ENCODE measurements at regions not wholly inside any gene's neighbourhood (a gene's known extent, or its start where the extent isn't known, plus 50 kb on each side); places are given as distances from the start of the nearest gene placed in this dataset.
"Not testable (repeated sequence)": the region's sequence is repeated elsewhere in the genome, so short reads cannot be mapped to it uniquely, and the experiment has no call there.

DNA sequence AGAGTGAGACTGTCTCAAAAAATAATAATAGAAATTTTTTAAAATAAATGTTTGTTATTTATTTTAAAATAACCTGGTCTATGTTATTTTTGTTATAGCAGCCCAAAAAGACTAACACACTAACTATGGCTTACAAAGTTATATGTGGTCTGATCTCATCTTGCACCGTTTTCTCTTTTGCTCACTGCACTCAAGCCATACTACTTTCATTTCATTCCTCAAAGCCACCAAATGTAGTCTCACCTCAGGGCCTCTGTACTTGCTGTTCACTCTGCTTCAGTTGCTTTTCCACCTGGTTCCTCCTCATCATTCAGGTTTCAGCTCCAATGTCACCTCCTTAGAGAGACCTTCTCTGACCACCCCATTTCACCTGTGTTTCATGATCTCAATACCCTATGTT is 55.2 kb upstream of the MDM1 start:
- no peak for DNase-seq (ENCODE audit: low read depth in 2 of 2)

DNA sequence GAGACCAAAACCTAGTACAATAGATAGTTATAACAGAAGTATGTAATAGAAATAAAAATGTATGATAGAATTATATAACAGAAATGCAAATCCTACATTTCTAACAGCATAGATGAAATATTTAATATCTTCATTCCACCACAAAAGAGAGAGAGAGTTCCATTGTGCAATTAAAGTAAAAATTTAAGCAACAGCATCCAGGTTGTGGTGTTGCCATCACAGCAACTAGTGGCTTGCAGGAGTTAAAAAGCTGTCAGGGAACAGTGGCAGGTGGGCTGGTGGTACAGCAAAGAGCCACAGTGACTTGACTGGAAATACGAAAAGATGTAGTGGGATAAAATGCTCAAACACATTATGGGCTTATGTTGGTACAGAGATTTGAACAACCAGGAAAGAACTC is 57.1 kb upstream of the MDM1 start:
- DNase-seq (ENCODE audit: low read depth in 2 of 2): no peak

DNA sequence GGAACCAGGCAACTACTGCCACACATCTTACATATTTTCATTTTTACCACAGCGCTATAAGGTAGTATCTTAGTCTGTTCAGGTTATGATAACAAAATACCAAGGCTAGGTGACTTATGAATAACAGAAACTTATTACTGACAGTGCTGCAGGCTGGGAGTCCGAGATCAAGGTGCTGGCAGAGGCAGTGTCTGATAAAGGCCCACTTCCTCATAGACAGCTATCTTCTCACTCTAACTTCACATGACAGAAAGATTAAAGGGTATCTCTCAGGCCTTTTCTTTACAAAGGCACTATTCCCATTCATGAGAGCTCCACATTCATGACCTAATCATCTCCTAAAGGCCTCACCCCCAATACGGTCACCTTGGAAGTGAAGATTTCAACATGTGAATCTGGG is 59.8 kb upstream of the MDM1 start:
- no peak for DNase-seq (ENCODE audit: low read depth in 2 of 2)

DNA sequence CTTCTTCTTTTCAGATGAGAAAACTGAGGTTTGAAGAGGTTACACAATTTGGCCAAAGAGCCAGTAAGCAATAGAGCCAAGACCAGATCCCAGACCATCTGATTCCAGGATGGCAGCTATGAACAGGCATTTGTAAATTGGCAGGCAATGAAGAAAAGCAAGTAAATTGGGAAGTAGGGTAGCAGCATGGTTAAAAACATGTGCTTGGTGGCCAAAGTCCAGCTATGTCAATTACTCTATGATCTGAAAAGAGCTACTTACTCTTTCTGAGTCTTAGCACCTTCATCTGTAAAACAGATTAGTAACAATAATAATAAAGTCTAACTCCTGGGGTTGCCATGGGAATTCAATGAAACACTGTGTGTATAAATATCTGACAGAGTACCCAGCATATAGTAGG is 60.2 kb upstream of the MDM1 start:
- DNase-seq (ENCODE audit: low read depth in 2 of 2): no peak

DNA sequence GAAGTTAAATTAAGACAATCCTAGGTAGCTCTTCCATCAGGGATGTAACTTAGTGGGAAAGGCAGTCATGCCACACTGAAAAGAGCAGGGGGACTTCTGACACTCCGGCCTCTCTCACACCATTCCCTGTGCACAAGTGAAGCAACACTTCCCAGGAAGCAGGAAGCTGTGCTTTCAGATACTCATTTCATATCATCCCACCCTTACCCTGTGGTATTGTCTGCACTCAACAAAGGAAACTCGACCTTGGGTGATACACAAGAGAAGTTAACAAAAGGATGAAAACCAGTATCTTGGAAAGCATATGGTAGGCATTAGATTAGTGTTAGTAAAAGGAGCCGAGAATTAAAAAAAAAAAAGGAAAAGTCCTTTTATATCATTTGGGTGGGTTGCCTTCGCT is 61.3 kb upstream of the MDM1 start:
- DNase-seq (ENCODE audit: low read depth in 2 of 2): no peak

DNA sequence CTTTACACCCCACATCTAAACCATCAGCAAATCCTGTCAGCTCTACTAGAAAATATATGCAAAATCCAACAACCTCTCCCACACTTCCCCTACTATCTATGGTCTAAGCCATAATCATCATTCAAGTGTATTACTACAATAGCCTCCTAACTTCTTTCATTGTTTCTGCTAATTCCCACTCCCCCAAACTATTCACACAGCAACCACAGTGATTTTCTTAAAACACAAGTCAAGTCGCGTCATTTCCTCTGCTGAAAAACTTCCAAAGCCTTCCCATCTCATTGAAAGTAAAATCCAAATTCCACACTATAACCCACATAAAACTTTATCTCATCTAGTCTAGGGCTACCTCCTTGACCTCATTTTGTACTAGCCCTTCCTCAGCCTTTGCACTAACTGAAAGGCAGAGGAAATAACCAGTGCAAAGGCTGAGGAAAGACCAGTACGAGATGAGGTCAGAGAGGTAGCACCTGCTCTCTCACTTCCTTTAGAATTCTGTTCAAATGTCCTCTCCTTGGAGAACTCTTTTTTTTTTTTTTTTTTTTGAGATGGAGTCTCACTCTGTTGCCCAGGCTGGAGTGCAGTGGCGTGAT is 65.5 kb upstream of the MDM1 start:
- DNase-seq (ENCODE audit: low read depth in 2 of 2): no peak

DNA sequence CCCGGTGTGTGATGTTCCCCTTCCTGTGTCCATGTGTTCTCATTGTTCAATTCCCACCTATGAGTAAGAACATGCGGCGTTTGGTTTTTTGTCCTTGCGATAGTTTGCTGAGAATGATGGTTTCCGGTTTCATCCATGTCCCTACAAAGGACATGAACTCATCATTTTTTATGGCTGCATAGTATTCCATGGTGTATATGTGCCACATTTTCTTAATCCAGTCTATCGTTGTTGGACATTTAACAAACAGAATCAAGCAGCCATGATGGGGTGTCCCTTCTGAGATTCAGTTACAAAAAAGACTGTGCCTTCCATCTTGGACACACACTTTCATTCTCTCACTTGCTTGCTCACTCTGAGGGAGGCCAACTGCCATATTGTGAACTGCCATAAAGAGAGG is 66.5 kb upstream of the MDM1 start:
- DNase-seq (ENCODE audit: low read depth in 2 of 2): not testable (repeated sequence)

DNA sequence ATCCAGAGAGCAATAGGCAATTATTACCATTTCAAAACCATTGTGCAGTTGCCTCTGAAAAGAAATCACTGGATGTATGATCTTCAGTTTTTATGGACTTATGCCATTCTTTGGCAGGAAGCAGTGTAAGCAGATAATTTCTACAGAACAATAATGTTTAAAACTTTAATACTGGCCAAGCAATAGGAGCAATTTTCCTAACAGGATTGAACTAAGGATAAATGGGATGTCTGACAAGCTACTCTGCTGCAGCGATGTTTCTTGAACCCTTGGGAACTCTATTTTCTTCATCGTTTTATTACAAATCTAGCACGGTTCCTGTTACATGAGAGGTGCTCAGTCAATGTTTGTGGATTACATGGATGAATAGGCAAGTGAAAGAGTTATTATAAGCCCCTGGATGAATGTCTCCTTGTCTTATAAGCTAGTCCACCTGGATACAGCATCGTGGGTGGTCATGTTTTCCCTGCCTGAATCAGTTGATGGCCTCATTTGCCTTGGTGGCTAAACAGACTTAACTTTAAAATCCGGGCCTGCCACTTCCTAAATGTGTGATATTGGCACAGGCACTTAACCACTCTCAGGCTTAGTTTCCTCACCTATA is 68.2 kb upstream of the MDM1 start:
- no peak for DNase-seq (ENCODE audit: low read depth in 2 of 2)

DNA sequence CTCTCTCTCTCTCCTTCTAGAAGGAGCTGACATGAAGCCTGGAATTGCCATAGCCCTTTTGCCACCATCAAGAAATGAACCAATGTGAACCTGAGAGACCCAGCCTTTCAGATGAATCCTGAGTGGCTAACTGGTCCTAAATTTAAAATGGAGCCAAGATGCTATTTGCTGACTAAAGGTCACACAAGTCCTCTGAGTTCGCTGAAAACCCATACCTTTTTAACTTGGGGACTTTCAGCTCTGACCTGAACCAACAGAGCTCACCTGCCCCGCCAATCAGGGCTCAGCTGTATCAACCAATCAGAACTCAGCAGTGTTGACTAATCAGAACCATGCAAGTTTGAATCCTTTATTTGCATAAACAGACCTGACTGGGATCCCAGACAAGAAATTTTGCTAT is 70.3 kb upstream of the MDM1 start:
- DNase-seq (ENCODE audit: low read depth in 2 of 2): no peak

DNA sequence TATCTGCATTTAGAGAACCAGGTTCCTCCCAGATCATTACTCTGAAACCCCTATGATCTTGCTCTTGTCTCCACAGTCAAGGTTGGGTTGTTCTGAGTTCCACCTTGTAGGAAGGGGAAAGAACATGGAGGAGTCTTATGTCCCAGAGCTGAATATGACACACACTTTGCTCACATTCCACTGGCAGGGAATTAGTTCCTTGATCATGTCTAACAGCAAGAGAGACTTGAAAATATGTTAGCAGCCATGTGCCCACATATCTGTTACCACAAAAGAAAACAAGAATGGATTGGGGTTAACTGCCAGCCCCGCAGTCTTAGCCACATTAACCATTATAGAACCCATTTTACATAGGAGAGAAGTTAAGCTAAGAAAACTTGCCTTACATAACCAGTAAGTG is 71.1 kb upstream of the MDM1 start:
- no peak for DNase-seq (ENCODE audit: low read depth in 2 of 2)

DNA sequence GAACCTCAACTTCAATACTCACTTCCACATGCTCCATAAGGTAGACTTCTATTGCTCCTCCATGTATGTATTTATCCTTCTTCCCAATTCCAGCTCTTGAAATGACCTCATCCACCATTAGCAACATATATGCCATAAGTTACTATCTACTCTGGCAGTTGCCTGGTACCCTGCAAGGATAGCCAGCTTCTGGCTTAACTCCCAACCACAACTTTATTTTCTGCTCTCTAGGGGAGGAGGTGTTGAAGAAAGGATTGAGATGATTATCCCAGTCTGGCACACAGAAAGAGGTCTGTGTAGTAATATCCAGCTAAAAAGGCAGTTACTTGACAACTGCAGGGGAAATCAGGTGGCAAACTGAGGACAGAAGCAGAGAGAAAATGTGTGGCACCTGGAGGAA is 71.5 kb upstream of the MDM1 start:
- DNase-seq (ENCODE audit: low read depth in 2 of 2): no peak

DNA sequence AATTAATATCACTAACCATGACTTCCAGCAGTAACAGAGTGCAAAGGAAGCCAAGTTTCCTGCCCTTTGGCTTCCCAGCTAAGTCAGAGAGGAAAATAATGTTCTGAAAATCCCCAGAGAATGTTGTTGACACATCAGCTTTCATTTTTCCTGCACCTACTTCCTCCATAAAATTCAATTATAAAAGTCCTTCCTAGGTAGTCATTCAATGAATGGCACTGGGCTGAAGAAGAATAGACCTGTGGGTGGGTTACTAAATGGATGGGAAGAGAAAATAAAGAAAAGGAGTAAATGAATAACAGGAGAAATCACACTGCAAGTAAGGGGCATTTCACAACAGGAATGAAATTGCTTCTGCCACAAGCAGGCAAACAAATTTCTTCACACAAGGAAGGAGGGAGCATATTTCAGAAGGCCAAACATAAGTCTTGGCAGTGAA is 73.2 kb upstream of the MDM1 start:
- no peak for DNase-seq (ENCODE audit: low read depth in 2 of 2)

DNA sequence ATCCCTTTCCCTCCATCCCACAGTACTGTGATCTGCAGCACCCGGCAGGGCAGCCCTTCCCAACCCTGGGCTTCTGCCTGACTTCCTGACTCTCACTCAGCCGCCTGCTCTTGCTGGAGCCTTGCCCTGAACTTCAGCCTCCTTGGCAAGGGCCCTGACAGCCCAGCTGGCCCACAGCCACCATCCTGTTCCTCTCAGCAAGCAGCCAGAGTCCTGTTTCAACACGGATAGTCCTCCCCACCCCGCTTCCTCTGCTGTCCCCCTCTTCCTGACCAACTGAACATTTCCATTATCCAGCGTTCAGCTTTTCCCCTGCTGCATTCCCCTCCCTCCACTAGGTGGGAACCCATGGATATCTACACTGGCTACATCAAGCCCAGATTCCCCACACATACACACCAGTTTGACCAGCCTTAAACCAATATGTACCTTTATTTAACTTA is 74.0 kb upstream of the MDM1 start:
- no peak for DNase-seq (ENCODE audit: low read depth in 2 of 2)

DNA sequence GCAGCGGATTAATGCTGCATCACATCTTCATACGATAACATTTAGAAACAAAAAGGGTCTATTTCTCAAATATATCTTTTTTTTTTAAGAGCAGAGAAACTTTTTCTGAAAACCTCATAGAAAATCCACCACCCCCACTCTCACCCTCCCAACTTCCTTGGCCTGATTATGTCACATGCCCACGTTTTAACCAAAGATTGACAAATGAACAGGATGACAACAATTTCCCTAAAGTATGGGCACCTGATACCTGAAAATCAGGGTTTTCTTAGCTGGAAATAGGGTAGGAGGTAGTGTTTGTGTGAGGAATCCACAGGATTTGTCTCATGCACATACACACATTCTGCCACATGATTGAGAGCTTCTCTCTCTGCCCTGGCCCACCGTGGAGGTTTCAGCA is 74.7 kb upstream of the MDM1 start:
- no peak for DNase-seq (ENCODE audit: low read depth in 2 of 2)

DNA sequence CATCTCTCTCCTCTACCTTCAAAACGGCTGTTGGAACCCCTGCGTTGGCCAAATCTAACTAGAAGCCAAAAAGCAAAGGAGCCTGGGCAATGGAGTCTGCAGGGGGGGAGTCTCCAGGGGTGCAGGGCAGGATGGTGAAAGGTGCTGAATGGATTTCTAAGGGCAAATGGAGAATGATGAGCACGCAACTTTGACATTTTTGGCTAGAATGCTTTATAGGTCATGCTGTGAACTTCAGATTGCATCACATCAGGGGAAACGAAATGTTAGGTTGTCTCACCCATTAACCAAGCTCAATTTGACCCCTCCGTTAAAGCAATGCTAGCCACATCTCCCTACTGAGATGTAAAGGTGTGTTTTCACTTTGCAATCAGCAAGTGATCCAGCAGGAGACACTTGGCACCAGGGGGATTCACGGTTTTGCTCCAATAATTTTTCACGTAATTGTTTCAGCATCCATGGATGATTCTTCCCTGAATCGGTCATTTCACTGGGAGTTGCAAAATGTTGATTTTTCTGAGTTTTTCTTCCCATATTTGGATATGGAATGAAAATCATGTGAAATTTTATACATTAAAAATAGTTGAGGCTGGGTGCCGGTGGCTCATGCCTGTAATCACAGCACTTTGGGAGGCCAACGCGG is 78.0 kb upstream of the MDM1 start:
- DNase-seq (ENCODE audit: low read depth in 2 of 2): no peak

DNA sequence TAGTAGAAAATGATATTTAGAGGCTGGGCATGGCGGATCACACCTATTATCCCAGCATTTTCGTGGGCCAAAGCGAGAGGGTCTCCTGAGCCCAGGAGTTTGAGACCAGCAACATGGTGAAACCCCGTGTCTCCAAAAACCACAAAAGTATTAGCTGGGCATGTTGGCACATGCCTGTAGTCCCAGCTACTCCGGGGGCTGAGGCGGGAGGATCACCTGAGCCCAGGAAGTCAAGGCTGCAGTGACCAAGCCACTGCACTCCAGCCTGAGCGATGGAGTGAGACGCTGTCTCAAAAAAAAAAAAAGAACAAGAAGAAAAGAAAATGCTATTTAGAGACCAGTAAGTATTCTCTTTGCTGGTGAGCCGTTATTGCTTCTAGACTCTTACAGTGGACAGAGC is 79.2 kb upstream of the MDM1 start:
- no peak for DNase-seq (ENCODE audit: low read depth in 2 of 2)

DNA sequence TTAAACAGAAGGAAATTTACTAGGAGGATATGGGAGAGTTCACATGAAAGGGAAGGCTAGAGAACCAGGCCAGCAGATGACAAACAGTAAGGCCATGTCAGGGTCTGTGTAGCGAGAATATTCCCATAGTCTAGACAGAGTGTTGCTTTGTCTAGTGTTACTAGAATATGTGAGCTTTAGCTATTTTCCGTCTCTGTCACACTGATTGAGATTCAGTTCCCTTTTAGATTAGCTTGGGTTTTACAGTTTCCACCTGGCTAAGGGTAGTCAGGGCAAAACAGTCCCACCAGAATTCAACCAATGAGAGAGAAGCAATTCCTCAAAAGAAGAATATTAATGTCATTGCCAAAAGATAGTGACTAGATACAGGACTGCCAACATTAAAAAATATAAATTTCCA is 82.8 kb upstream of the MDM1 start:
- DNase-seq (ENCODE audit: low read depth in 2 of 2): no peak

DNA sequence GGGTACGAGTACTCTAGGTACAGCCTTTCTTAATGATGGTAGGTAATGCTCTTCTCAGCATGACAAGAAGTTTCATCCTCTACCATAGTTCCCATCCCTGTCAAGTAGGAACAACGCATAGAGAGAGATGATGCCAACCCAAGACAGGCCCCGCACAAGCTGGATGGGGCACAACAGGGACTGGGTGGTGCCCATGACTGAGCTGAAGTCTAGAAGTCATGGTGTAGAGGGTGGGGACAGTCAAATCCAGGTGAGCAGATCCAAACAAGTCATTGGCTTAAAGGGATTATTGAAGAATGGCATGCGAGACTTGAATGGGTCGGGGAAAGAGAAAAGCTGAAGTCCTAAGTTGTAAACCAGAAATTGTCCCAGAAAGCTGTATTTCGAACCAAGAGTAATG is 84.2 kb upstream of the MDM1 start:
- DNase-seq (ENCODE audit: low read depth in 2 of 2): no peak

DNA sequence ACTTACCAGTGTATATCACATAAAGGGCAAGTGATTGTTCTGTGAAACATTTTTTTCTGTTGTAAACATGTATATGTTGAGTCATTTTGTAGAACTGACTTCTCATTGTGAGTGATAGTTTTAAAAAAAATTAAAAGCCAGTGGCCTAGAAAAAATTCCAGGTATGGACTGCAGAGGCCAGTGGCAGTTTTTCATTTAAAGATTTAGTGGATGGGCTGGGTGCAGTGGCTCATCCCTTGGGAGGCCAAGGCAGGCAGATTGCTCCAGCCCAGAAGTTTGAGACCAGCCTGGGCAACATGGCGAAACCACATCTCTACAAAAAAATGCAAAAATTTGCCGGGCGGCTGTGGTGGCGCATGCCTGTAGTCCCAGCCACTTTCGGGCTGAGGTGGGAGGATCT is 84.7 kb upstream of the MDM1 start:
- DNase-seq (ENCODE audit: low read depth in 2 of 2): no peak

DNA sequence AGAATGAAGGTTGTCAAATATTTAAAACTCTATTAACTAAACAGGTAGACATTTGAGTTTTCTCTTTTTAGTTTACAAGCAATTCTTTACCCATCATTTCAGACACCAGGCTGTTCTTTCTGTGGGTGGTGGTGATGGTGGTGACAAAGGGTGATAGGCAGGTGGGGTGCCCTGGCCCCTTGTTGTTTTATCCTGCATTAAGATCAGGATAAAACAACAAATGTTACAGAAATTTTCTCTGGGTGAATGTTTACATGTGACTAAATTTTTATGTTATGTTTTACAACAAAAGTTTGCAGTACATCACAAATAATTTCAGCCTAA is 85.9 kb upstream of the MDM1 start:
- DNase-seq (ENCODE audit: low read depth in 2 of 2): no peak

DNA sequence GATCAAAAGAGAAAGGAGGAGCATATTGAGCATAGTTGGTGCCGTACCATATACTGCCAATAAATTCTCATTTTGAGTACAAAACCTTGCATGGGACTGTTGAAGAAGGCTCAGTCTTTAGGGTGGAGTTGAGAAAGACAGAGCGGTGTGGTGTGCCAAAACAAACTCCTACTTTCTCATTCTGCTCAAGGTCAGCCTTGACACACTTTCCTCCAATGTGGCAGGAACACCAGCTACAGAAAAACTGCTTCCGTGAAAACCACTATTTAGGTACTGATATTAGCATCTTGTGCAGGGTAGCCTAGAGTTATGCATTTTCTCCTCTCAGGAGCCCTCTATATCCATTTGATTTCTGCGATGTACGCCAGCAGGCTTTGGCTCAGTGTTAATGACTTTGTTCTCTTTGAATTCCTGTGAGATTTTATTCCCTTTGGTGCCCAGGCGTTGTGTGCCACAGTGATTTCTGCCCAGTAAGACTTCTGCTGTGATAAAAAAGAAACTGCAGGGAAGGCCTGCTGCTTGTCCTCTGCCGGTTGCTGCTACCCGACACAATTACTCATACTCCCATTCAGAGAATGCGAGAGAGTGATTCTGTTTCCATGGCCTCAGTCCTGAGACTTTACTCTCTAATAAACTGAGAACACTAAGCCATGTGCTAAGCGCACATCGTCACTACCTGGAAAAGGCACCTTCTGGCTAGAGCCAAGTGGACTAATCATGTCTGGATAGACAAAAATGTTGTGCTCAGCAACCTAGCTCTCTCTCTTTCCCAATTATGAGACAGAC is 88.3 kb upstream of the MDM1 start:
- no peak for DNase-seq (ENCODE audit: low read depth in 2 of 2)

DNA sequence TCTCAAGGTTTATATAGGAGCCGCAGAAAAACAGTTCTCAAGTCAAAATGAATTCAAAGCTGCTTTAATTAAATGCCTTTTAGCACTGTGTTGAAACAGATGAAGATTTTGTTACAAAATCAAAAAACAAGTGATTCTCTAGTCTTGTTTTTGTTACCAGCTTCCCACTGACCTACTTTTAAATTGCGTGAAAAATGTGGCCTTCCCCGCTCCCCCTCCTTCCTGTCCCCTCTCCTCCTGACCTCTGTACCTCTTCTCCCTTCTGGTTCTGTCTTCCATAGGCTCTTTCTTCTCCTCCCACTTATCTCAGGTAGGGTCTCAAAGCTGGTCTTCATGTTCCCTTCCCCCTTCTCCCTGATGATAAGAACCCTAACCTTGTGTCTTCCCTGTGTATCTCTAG is 90.0 kb upstream of the MDM1 start:
- DNase-seq (ENCODE audit: low read depth in 2 of 2): no peak

DNA sequence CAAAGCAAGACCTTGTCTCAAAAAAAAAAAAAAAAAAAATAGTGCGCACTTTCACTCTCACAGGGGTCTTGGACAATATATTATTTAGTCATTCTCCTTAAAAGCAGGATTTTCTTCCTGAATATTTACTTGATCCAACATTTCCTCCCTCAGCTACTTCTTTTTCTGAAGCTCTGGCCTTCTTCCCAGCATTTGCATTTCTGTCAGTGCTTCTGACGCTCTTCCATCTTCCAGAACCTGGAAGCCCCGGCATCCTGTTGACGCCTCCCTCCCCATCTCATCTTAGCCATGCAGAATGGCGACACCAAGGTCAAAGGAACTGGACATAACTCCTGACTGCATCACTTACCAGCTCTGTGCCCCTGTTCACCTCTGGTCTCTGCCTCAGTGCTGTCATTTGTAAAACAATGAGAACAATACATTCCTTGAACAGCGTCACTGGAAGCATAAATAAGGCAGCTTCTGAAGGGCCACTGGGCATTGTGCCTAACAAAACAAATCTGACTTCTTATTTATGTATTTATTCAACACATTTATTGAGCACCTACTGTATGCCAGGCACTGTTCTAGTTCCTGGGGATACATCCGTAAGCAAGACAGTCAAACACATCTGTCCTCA is 90.9 kb upstream of the MDM1 start:
- DNase-seq (ENCODE audit: low read depth in 2 of 2): no peak

All from activated CD4-positive, alpha-beta T cell treated with anti-CD3 and anti-CD28 coated beads for 24 hours (primary cell).